Coronary artery (tissue), 2 donors: ENCODE measurements at regions not wholly inside any gene's neighbourhood (a gene's known extent, or its start where the extent isn't known, plus 50 kb on each side); places are given as distances from the start of the nearest gene placed in this dataset.

Experiments used
- DNase-seq: peaks from one replicate; pipeline ENCODE4 v3.0.0-alpha.2; 2017; ENCODE audit warnings: low spot score
- H3K27ac ChIP-seq, 2 donors: fragments of 200-600 bp; sonication (generic); one replicate each; pipeline ENCODE4 v1.5.1; 2016 to 2019
- H3K4me3 ChIP-seq: fragments of 200-600 bp; sonication (generic); 2 replicates; pipeline ENCODE4 v1.5.1; 2016; ENCODE audit warnings: mild to moderate bottlenecking, moderate library complexity
- TF ChIP-seq, protein P1 (sequence below): fragments of 200-600 bp; sonication (generic); IDR thresholded peaks from one replicate; pipeline ENCODE4 v1.5.1; 2019; ENCODE audit warnings: antibody characterized with exemption

DNA sequence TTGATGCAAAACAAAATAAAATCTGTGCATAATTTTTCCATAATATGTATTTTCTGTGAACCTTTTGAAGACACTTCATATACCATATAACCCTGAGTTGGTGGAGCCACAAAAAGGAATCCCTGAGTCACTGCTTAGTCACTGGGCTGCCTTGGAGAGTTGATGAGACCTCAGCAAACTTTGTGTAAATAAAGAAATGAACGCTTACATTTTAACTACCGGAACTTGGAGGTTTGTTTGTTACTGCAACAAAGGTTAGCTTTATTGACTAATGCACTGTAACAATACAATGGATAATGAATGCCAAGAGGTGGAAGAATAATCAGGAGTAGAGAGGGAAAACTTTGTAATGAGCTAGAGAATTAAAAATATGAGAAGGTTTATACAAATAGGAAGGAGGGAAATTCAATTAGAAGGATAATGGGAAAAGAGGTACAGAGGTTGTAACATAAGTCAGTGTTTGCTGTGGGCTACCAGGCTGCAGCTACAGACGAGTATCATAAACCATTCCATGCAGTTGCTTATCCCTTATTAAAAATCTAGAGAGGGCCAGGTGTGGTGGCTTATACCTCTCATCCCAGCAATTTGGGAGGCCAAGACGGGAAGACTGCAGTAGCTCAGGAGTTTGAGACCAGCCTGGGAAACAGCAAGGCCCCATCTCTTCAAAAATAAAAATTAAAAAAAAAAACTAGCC, 1042.1 kb downstream of the TYW1 start:
- H3K27ac ChIP-seq = no peak overlapping the region
- TF ChIP-seq, protein P1, sequence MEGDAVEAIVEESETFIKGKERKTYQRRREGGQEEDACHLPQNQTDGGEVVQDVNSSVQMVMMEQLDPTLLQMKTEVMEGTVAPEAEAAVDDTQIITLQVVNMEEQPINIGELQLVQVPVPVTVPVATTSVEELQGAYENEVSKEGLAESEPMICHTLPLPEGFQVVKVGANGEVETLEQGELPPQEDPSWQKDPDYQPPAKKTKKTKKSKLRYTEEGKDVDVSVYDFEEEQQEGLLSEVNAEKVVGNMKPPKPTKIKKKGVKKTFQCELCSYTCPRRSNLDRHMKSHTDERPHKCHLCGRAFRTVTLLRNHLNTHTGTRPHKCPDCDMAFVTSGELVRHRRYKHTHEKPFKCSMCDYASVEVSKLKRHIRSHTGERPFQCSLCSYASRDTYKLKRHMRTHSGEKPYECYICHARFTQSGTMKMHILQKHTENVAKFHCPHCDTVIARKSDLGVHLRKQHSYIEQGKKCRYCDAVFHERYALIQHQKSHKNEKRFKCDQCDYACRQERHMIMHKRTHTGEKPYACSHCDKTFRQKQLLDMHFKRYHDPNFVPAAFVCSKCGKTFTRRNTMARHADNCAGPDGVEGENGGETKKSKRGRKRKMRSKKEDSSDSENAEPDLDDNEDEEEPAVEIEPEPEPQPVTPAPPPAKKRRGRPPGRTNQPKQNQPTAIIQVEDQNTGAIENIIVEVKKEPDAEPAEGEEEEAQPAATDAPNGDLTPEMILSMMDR = no peak
- H3K4me3 ChIP-seq = no peak overlapping the region
- DNase-seq = no peak

DNA sequence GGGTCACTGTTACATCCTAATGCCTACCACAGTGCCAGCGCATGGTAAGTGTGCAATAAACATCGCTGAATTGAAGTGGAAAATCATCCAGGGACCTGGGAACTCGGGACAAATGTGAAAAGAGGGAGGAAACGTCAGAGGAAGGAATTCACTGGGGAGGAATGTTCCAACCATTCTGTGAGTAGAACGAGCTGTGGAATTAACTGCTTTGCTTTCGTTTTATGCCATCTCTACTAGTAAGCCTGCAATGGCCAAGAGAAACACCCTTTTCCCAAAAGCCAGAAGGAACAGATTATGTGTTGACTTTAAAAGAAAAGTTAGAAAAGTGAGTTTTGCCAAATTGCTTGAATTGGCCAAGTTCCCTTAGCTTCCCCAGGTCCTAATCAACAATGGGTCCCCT, 1044.9 kb downstream of the TYW1 start:
- TF ChIP-seq, protein P1 = no peak
- no peak for DNase-seq
- no peak overlapping the region for H3K27ac ChIP-seq
- H3K4me3 ChIP-seq = no peak overlapping the region

DNA sequence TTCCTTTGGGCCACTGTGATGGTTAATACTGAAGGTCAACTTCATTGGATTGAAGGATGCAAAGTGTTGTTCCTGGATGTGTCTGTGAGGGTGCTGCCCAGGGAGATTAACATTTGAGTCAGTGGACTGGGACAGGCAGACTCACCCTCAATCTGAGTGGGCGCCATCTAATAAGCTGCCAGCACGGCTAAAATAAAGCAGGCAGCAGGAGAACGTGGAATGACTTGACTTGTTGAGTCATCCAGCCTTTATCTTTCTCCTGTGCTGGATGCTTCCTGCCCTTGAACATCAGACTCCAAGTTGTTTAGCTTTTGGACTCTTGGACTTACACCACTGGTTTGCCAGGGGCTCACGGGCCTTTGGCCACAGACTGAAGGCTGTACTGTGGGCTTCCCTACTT, 1046.9 kb downstream of the TYW1 start:
- no peak overlapping the region for H3K4me3 ChIP-seq
- no peak overlapping the region for H3K27ac ChIP-seq
- DNase-seq = no peak
- TF ChIP-seq, protein P1 = no peak

DNA sequence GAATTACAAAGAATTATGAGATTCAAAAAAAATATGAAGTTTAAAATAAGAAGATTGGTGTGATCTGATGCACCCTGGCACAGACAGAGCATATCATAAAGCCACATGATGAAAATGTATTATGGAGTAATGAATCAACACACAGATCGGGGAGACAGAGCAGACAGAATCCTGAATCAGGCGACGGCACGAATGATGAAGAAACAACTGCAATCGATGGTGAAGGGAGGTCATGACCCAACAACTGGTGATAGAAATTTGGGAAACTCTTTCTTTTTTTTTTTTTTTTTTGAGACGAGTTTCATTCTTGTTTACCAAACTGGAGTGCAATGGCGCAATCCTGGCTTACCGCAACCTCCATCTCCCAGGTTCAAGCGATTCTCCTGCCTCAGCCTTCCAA, 1054.0 kb downstream of the TYW1 start:
- H3K27ac ChIP-seq = no peak overlapping the region
- DNase-seq = no peak
- TF ChIP-seq, protein P1 = no peak
- no peak overlapping the region for H3K4me3 ChIP-seq

DNA sequence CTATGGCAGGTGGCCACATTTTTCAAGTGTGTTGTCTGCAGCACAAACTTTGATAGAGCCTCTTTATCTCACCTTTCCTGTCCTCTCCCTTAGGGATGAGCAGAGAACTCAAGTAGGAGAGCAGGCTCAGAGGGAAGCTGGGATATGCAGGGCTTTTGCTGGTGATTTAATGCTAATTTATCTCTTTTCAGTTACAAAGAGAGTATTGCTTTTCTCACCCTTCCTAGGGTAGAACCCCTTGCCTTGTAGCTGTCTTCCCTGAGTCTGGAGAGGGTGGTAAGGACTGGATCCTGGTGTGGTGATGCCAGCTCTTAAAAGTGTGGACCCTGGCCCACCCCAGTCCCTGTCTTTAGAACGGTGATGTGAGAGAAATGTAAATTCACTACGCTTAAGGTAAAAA, 1061.4 kb downstream of the TYW1 start:
- Histone ChIP-seq H3K4me3 (no peak overlapping the region), H3K27ac (no peak overlapping the region)
- DNase-seq = no peak
- TF ChIP-seq, protein P1 = no peak

DNA sequence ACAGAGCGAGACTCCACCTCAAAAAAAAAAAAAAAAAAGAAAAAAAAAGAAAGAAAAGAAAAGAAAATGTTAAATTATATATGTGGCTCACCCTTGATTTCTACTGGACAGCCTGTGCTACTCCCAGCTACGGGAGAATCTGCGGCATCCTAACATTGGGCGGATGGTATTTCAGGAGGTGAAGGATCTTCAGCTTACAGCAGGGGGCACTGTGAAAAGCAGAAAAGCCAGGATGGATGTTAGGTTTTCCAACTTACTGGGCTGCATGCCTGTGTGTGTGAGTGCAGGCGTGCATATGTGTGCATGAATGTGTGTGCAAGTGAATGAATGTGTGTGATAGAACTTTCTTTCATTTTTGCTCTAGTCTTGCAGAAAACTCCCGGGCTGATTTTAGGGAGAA, 1066.5 kb downstream of the TYW1 start:
- no peak overlapping the region for H3K27ac ChIP-seq
- no peak for DNase-seq
- no peak overlapping the region for H3K4me3 ChIP-seq
- TF ChIP-seq, protein P1 = no peak

DNA sequence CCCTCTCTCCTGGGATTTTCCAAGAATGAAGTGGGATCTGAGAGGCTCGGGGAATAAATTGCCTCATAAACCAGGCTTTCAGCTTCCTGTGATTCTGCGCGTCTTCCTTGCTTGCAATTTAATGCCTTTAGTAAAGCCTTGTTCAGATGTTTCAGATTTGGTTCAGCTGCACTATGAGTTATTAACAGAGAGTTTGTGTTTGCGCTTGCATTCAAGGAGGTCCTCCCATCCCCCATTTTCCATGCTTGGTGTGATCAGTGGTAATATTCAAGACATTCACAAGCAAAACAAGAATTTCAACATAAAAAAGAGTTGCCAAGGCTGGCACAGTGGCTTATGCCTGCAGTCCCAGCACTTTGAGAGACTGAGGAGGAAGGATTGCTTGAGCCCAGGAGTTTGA, 1068.9 kb downstream of the TYW1 start:
- Histone ChIP-seq H3K27ac (no peak overlapping the region), H3K4me3 (no peak overlapping the region)
- TF ChIP-seq, protein P1 = no peak
- no peak for DNase-seq
